Mesenchymal stem cell (in vitro differentiated cells and primary cell): ENCODE measurements at regions not wholly inside any gene's neighbourhood (a gene's known extent, or its start where the extent isn't known, plus 50 kb on each side); places are given as distances from the start of the nearest gene placed in this dataset.

ENCODE experiments used
- DNase-seq: peaks from one replicate; pipeline ENCODE4 v3.0.0-alpha.2; 2013
- H2AFZ ChIP-seq: one replicate; pipeline ENCODE4 v1.6.1; 2013; ENCODE audit warnings: low read depth, mild to moderate bottlenecking, control low read depth, inconsistent platforms, low read length, moderate library complexity
- H2AK5ac ChIP-seq: 2 replicates; pipeline ENCODE4 v1.6.1; 2013; ENCODE audit warnings: low read length, moderate library complexity, mild to moderate bottlenecking, inconsistent platforms; ENCODE audit not compliant: severe bottlenecking
- H2BK120ac ChIP-seq: one replicate; pipeline ENCODE4 v1.6.1; 2013; ENCODE audit warnings: low read depth, mild to moderate bottlenecking, inconsistent platforms, low read length, moderate library complexity
- H2BK12ac ChIP-seq, 2 experiments: one replicate each; pipeline ENCODE4 v1.6.1; 2013; ENCODE audit warnings: inconsistent platforms in 2 of 2, low read length in 2 of 2, mild to moderate bottlenecking in 2 of 2, moderate library complexity in 2 of 2, control low read depth in 1 of 2
- H2BK15ac ChIP-seq: one replicate; pipeline ENCODE4 v1.6.1; 2013; ENCODE audit warnings: mild to moderate bottlenecking, low read depth, inconsistent platforms; ENCODE audit not compliant: poor library complexity, severe bottlenecking
- H2BK5ac ChIP-seq: 2 replicates; pipeline ENCODE4 v1.6.1; 2013; ENCODE audit warnings: low read depth, mild to moderate bottlenecking, low read length, control low read depth, inconsistent platforms; ENCODE audit not compliant: poor library complexity, severe bottlenecking
- H3K14ac ChIP-seq, 2 experiments: one replicate each; pipeline ENCODE4 v1.6.1; 2013; ENCODE audit warnings: inconsistent platforms in 2 of 2, low read length in 2 of 2, control low read depth in 1 of 2, mild to moderate bottlenecking in 1 of 2, moderate library complexity in 1 of 2
- H3K18ac ChIP-seq, 2 experiments: one replicate each; pipeline ENCODE4 v1.6.1; 2013; ENCODE audit warnings: inconsistent platforms in 2 of 2, low read length in 2 of 2, control low read depth in 1 of 2, low read depth in 1 of 2, mild to moderate bottlenecking in 1 of 2
- H3K23ac ChIP-seq, 2 experiments: one replicate each; pipeline ENCODE4 v1.6.1; 2013; ENCODE audit warnings: inconsistent platforms in 2 of 2, low read length in 2 of 2, mild to moderate bottlenecking in 2 of 2, moderate library complexity in 2 of 2, control low read depth in 1 of 2
- H3K27ac ChIP-seq: 2 replicates; pipeline ENCODE4 v1.5.1; 2013; ENCODE audit warnings: mild to moderate bottlenecking, moderate library complexity, low read length, control low read depth, inconsistent platforms; ENCODE audit not compliant: poor library complexity, severe bottlenecking
- H3K27me3 ChIP-seq, 2 experiments: 2 replicates each; pipeline versions ENCODE4 v1.6.1 to v1.7.0; 2013; ENCODE audit warnings: low read length in 2 of 2, mild to moderate bottlenecking in 2 of 2, moderate library complexity in 2 of 2, control low read depth in 1 of 2, inconsistent platforms in 1 of 2; ENCODE audit not compliant: control insufficient read depth in 1 of 2, insufficient read depth in 1 of 2
- H3K36me3 ChIP-seq, 2 experiments: 2 replicates each; pipeline versions ENCODE4 v1.6.1 to v1.7.0; 2013; ENCODE audit warnings: low read length in 2 of 2, control low read depth in 1 of 2, inconsistent platforms in 1 of 2, low read depth in 1 of 2, mild to moderate bottlenecking in 1 of 2; ENCODE audit not compliant: insufficient read depth in 2 of 2, control insufficient read depth in 1 of 2
- H3K4ac ChIP-seq, 2 experiments: one replicate each; pipeline ENCODE4 v1.6.1; 2013; ENCODE audit warnings: inconsistent platforms in 2 of 2, low read length in 2 of 2, mild to moderate bottlenecking in 2 of 2, moderate library complexity in 2 of 2, control low read depth in 1 of 2, low read depth in 1 of 2
- H3K4me1 ChIP-seq: 2 replicates; pipeline ENCODE4 v1.6.1; 2013; ENCODE audit warnings: low read depth, low read length, control low read depth; ENCODE audit not compliant: control insufficient read depth, insufficient read depth
- H3K4me2 ChIP-seq: 2 replicates; pipeline ENCODE4 v1.6.1; 2013; ENCODE audit warnings: low read length, mild to moderate bottlenecking, inconsistent platforms; ENCODE audit not compliant: poor library complexity, severe bottlenecking
- H3K4me3 ChIP-seq, 2 experiments: 2 replicates each; pipeline versions ENCODE4 v1.5.1 to v1.7.0; 2013; ENCODE audit warnings: low read length in 2 of 2, mild to moderate bottlenecking in 2 of 2, control low read depth in 1 of 2, low read depth in 1 of 2; ENCODE audit not compliant: insufficient read depth in 1 of 2
- H3K79me1 ChIP-seq: replicated peaks from 2 replicates; pipeline ENCODE4 v1.6.1; 2013; ENCODE audit warnings: mild to moderate bottlenecking, control low read depth, low read length, inconsistent platforms; ENCODE audit not compliant: poor library complexity, severe bottlenecking
- H3K9ac ChIP-seq: 2 replicates; pipeline ENCODE4 v1.7.0; 2013; ENCODE audit warnings: mild to moderate bottlenecking, low read length, moderate library complexity
- H3K9me3 ChIP-seq: 2 replicates; pipeline ENCODE4 v1.7.0; 2013; ENCODE audit warnings: mild to moderate bottlenecking, low read length; ENCODE audit not compliant: control insufficient read depth
- H4K8ac ChIP-seq: one replicate; pipeline ENCODE4 v1.6.1; 2013; ENCODE audit warnings: inconsistent platforms, mild to moderate bottlenecking, low read length, moderate library complexity
- H4K91ac ChIP-seq: one replicate; pipeline ENCODE4 v1.6.1; 2013; ENCODE audit warnings: mild to moderate bottlenecking, low read length, inconsistent platforms
- WGBS: methylation state at CpG from one replicate; pipeline ENCODE4 v1.1.7; 2013; ENCODE audit warnings: mixed read lengths; 5-methylcytosine and 5-hydroxymethylcytosine counted together

- H3K9me3 ChIP-seq, result no peaks in the 10 kb centered on the region
- H2BK5ac ChIP-seq, result no peak overlapping the region
- H3K27ac ChIP-seq, result no peak overlapping the region
- H4K91ac ChIP-seq, result no peak overlapping the region
- H3K4me2 ChIP-seq, result no peak overlapping the region
- no peak overlapping the region for H4K8ac ChIP-seq
- 91% methylated on average over 6 of the region's 8 CpGs for WGBS
- no peak overlapping the region for H2AK5ac ChIP-seq
- H3K14ac ChIP-seq, result no peak overlapping the region
- H3K79me1 ChIP-seq, result no peaks in the 10 kb centered on the region
- DNase-seq, result no peak
- no peak overlapping the region for H3K4ac ChIP-seq
- no peak overlapping the region for H3K4me3 ChIP-seq
- no peaks in the 10 kb centered on the region for H3K4me1 ChIP-seq
- no peak overlapping the region for H2BK15ac ChIP-seq
- no peak overlapping the region for H3K18ac ChIP-seq
- H2BK120ac ChIP-seq, result no peak overlapping the region
- no peak overlapping the region for H3K23ac ChIP-seq
- no peak overlapping the region for H2AFZ ChIP-seq
- no peaks in the 10 kb centered on the region for H3K27me3 ChIP-seq
- no peaks in the 10 kb centered on the region for H3K36me3 ChIP-seq
- H2BK12ac ChIP-seq, result no peak overlapping the region
- H3K9ac ChIP-seq, result no peak overlapping the region
These were observed 360.5 kb downstream of the SOX11 start for GRCh38 chr2:6052649-6053048.

GRCh38 chr2:6053743-6054142 lies 361.6 kb downstream of the SOX11 start:
- no peak overlapping the region for H3K23ac ChIP-seq
- H3K9ac ChIP-seq, result no peak overlapping the region
- H3K4me2 ChIP-seq, result no peak overlapping the region
- H3K79me1 ChIP-seq, result no peaks in the 10 kb centered on the region
- no peak overlapping the region for H3K18ac ChIP-seq
- H2AFZ ChIP-seq, result no peak overlapping the region
- no peak overlapping the region for H3K14ac ChIP-seq
- H3K27me3 ChIP-seq, result no peaks in the 10 kb centered on the region
- 64% methylated on average over 3 of the region's 5 CpGs for WGBS
- no peak overlapping the region for H2BK15ac ChIP-seq
- H2BK12ac ChIP-seq, result no peak overlapping the region
- no peaks in the 10 kb centered on the region for H3K4me1 ChIP-seq
- DNase-seq, result no peak
- H4K91ac ChIP-seq, result no peak overlapping the region
- H3K27ac ChIP-seq, result no peak overlapping the region
- no peak overlapping the region for H2AK5ac ChIP-seq
- no peak overlapping the region for H4K8ac ChIP-seq
- H3K9me3 ChIP-seq, result no peaks in the 10 kb centered on the region
- H3K4me3 ChIP-seq, result no peak overlapping the region
- no peak overlapping the region for H2BK5ac ChIP-seq
- H2BK120ac ChIP-seq, result no peak overlapping the region
- H3K4ac ChIP-seq, result no peak overlapping the region
- H3K36me3 ChIP-seq, result no peaks in the 10 kb centered on the region

- WGBS, result 28% methylated on average over 6 of the region's 7 CpGs
- no peak overlapping the region for H2AK5ac ChIP-seq
These were observed 362.0 kb downstream of the SOX11 start for GRCh38 chr2:6054161-6054671.

GRCh38 chr2:6060992-6061663 lies 368.9 kb downstream of the SOX11 start:
- no peak overlapping the region for H3K4me3 ChIP-seq
- no peak overlapping the region for H2AK5ac ChIP-seq
- no peak overlapping the region for H3K9ac ChIP-seq
- no peak overlapping the region for H2BK120ac ChIP-seq
- no peak overlapping the region for H3K14ac ChIP-seq
- peaks cover 3% of the 10 kb centered on the region for H3K9me3 ChIP-seq
- H4K91ac ChIP-seq, result no peak overlapping the region
- H3K4me1 ChIP-seq, result no peaks in the 10 kb centered on the region
- H3K4ac ChIP-seq, result no peak overlapping the region
- H4K8ac ChIP-seq, result no peak overlapping the region
- DNase-seq, result no peak
- H2BK12ac ChIP-seq, result no peak overlapping the region
- H3K27ac ChIP-seq, result no peak overlapping the region
- WGBS, result 92% methylated on average over 4 of the region's 5 CpGs
- H3K18ac ChIP-seq, result no peak overlapping the region
- no peak overlapping the region for H2BK5ac ChIP-seq
- no peaks in the 10 kb centered on the region for H3K27me3 ChIP-seq
- no peak overlapping the region for H3K4me2 ChIP-seq
- no peak overlapping the region for H3K23ac ChIP-seq
- no peaks in the 10 kb centered on the region for H3K36me3 ChIP-seq
- H3K79me1 ChIP-seq, result no peaks in the 10 kb centered on the region
- no peak overlapping the region for H2AFZ ChIP-seq
- H2BK15ac ChIP-seq, result no peak overlapping the region

More at GRCh38 chr2:6054161-6054671, 362.0 kb downstream of the SOX11 start:
- H3K9ac ChIP-seq, result no peak overlapping the region
- H4K8ac ChIP-seq, result no peak overlapping the region
- no peak overlapping the region for H2BK5ac ChIP-seq
- no peak overlapping the region for H2BK15ac ChIP-seq
- no peak overlapping the region for H3K23ac ChIP-seq
- H3K9me3 ChIP-seq, result no peaks in the 10 kb centered on the region
- no peak overlapping the region for H2AFZ ChIP-seq
- no peak for DNase-seq
- no peak overlapping the region for H3K4me3 ChIP-seq
- H3K4ac ChIP-seq, result no peak overlapping the region
- H3K4me2 ChIP-seq, result no peak overlapping the region
- no peak overlapping the region for H3K14ac ChIP-seq
- H3K27ac ChIP-seq, result no peak overlapping the region
- H3K18ac ChIP-seq, result no peak overlapping the region
- no peaks in the 10 kb centered on the region for H3K36me3 ChIP-seq
- H2BK120ac ChIP-seq, result no peak overlapping the region
- no peaks in the 10 kb centered on the region for H3K27me3 ChIP-seq
- H4K91ac ChIP-seq, result no peak overlapping the region
- no peaks in the 10 kb centered on the region for H3K79me1 ChIP-seq
- no peaks in the 10 kb centered on the region for H3K4me1 ChIP-seq
- no peak overlapping the region for H2BK12ac ChIP-seq
